Fibroblast of skin of left biceps (primary cell): ENCODE measurements at regions not wholly inside any gene's neighbourhood (a gene's known extent, or its start where the extent isn't known, plus 50 kb on each side); places are given as distances from the start of the nearest gene placed in this dataset.
"Not testable (repeated sequence)": the region's sequence is repeated elsewhere in the genome, so short reads cannot be mapped to it uniquely, and the experiment has no call there.

Experiments
- DNase-seq, 2 experiments: peaks; one replicate each; pipeline ENCODE4 v3.0.0-alpha.2; 2013; ENCODE audit warnings: low read depth in 2 of 2

- no peak for DNase-seq
Observed at GRCh38 chr3:18735005-18735404, 309.9 kb upstream of the SATB1 start.

- no peak for DNase-seq
Observed at GRCh38 chr3:18734309-18734708, 309.2 kb upstream of the SATB1 start.

GRCh38 chr3:18732474-18732873 lies 307.3 kb upstream of the SATB1 start:
- no peak for DNase-seq

- DNase-seq, result no peak
Observed at GRCh38 chr3:18730491-18730890, 305.4 kb upstream of the SATB1 start.

GRCh38 chr3:18729671-18730070 lies 304.5 kb upstream of the SATB1 start:
- DNase-seq, result no peak

GRCh38 chr3:18725668-18726407 lies 300.7 kb upstream of the SATB1 start:
- no peak for DNase-seq

GRCh38 chr3:18724456-18724855 lies 299.3 kb upstream of the SATB1 start:
- no peak for DNase-seq

GRCh38 chr3:18723206-18723810 lies 298.2 kb upstream of the SATB1 start:
- DNase-seq, result no peak

- no peak for DNase-seq
Observed at GRCh38 chr3:18720543-18720942, 295.4 kb upstream of the SATB1 start.

GRCh38 chr3:18717598-18717997 lies 292.5 kb upstream of the SATB1 start:
- DNase-seq, result no peak

GRCh38 chr3:18716821-18717220 lies 291.7 kb upstream of the SATB1 start:
- DNase-seq, result no peak

- no peak for DNase-seq
Observed at GRCh38 chr3:18716101-18716500, 291.0 kb upstream of the SATB1 start.

- no peak for DNase-seq
Observed at GRCh38 chr3:18715208-18715607, 290.1 kb upstream of the SATB1 start.

GRCh38 chr3:18713577-18713951 lies 288.4 kb upstream of the SATB1 start:
- DNase-seq, result no peak

GRCh38 chr3:18712713-18713576 lies 287.8 kb upstream of the SATB1 start:
- no peak for DNase-seq

- no peak for DNase-seq
Observed at GRCh38 chr3:18704326-18704725, 279.2 kb upstream of the SATB1 start.

GRCh38 chr3:18703798-18704197 lies 278.7 kb upstream of the SATB1 start:
- DNase-seq, result no peak

GRCh38 chr3:18693588-18694329 lies 268.6 kb upstream of the SATB1 start:
- DNase-seq, result not testable (repeated sequence)

GRCh38 chr3:18687286-18687685 lies 262.1 kb upstream of the SATB1 start:
- DNase-seq, result no peak

- DNase-seq, result no peak
Observed at GRCh38 chr3:18683900-18684299, 258.8 kb upstream of the SATB1 start.

GRCh38 chr3:18681818-18682345 lies 256.7 kb upstream of the SATB1 start:
- DNase-seq, result no peak

- DNase-seq, result no peak
Observed at GRCh38 chr3:18680758-18681157, 255.6 kb upstream of the SATB1 start.
